Gastrocnemius medialis (tissue), 4 donors: ENCODE measurements at regions not wholly inside any gene's neighbourhood (a gene's known extent, or its start where the extent isn't known, plus 50 kb on each side); places are given as distances from the start of the nearest gene placed in this dataset.

Source experiments
- ATAC-seq, 2 donors: fragments of 150-250 bp; one replicate each; pipeline ENCODE4 v1.9.1; 2016
- DNase-seq, 2 donors: peaks; one replicate each; pipeline ENCODE4 v3.0.0-alpha.2; 2019
- H3K27ac ChIP-seq, 4 donors: fragments of 200-600 bp; sonication (generic); 1 replicate in 1 of 4; 2 replicates in 3 of 4; pipeline ENCODE4 v1.5.1; 2016 to 2018; ENCODE audit warnings: mild to moderate bottlenecking in 2 of 4, moderate library complexity in 1 of 4
- H3K27me3 ChIP-seq, 3 donors: fragments of 200-600 bp; sonication (generic) in 2 of 3; 1 replicate in 1 of 3; 2 replicates in 2 of 3; pipeline versions ENCODE4 v1.5.1 to v1.6.0; 2016 to 2019; ENCODE audit warnings: mild to moderate bottlenecking in 1 of 3, moderate library complexity in 1 of 3
- H3K36me3 ChIP-seq, 2 donors: fragments of 200-600 bp; sonication (generic) in 1 of 2; one replicate each; pipeline ENCODE4 v1.5.1; 2017 to 2018
- H3K4me1 ChIP-seq, 2 donors: fragments of 200-600 bp; sonication (generic) in 1 of 2; one replicate each; pipeline ENCODE4 v1.5.1; 2016 to 2017; ENCODE audit warnings: mild to moderate bottlenecking in 2 of 2
- H3K4me3 ChIP-seq, 4 donors: fragments of 200-600 bp; sonication (generic) in 3 of 4; 1 replicate in 1 of 4; 2 replicates in 3 of 4; pipeline ENCODE4 v1.5.1; 2016 to 2019; ENCODE audit warnings: mild to moderate bottlenecking in 2 of 4
- H3K9me3 ChIP-seq, 3 donors: fragments of 200-600 bp; sonication (generic) in 2 of 3; 1 replicate in 1 of 3; 2 replicates in 2 of 3; pipeline ENCODE4 v1.5.1; 2016 to 2019
- POLR2A ChIP-seq, 2 donors: fragments of 450-650 bp; IDR thresholded peaks; one replicate each; pipeline ENCODE4 v1.6.1; 2017; ENCODE audit warnings: antibody characterized with exemption in 2 of 2, mild to moderate bottlenecking in 2 of 2, moderate library complexity in 2 of 2
- in situ Hi-C, 4 donors: fragments of 200-750 bp; cut with MboI; loops; one replicate each; pipeline versions ENCODE4 v1.15.0 to v1.8.0; 2017; ENCODE audit warnings: low sequenced_read_pairs in 4 of 4
- intact Hi-C: fragments of 100-400 bp; cut with DNase I; formaldehyde crosslinking; loops from one replicate; pipeline ENCODE4 v1.15.1; 2023; ENCODE audit warnings: low total_unique reads
- TF ChIP-seq, protein P1 (sequence below), 5 experiments: fragments of 450-650 bp in 3 of 5; fragments of 200-600 bp in 2 of 5; sonication (generic) in 2 of 5; IDR thresholded peaks in 4 of 5; conservative IDR thresholded peaks in 1 of 5; 1 replicate in 4 of 5; 2 replicates in 1 of 5; pipeline ENCODE4 v1.5.1; 2016 to 2019; ENCODE audit warnings: antibody characterized with exemption in 5 of 5, mild to moderate bottlenecking in 3 of 5, moderate library complexity in 3 of 5

DNA sequence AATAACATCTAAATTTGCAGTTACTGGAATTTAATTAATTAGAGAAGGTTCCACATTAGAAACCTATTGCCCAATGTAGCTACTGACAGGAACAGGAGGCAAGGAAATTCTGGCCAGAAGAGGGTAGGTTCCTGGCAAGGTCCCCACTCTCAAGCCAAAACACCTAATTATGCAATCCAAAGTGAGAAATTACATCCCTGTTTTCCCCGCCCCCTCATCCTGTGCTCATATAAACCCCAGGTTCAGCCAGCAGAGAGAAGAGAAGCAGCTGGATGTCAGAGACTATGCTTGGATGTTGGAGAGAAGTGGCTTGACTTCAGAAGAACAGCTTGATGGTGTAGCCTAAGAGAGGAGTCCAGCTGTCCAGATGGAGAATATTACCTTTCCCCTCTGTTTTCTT, 951.3 kb upstream of the PRR20A start:
- Histone ChIP-seq H3K36me3 (no peaks in the 10 kb centered on the region), H3K9me3 (no peaks in the 10 kb centered on the region), H3K4me1 (no peaks in the 10 kb centered on the region), H3K27ac (no peak overlapping the region), H3K4me3 (no peak overlapping the region), H3K27me3 (no peaks in the 10 kb centered on the region)
- in situ Hi-C loops: no loop called here
- TF ChIP-seq, protein P1, sequence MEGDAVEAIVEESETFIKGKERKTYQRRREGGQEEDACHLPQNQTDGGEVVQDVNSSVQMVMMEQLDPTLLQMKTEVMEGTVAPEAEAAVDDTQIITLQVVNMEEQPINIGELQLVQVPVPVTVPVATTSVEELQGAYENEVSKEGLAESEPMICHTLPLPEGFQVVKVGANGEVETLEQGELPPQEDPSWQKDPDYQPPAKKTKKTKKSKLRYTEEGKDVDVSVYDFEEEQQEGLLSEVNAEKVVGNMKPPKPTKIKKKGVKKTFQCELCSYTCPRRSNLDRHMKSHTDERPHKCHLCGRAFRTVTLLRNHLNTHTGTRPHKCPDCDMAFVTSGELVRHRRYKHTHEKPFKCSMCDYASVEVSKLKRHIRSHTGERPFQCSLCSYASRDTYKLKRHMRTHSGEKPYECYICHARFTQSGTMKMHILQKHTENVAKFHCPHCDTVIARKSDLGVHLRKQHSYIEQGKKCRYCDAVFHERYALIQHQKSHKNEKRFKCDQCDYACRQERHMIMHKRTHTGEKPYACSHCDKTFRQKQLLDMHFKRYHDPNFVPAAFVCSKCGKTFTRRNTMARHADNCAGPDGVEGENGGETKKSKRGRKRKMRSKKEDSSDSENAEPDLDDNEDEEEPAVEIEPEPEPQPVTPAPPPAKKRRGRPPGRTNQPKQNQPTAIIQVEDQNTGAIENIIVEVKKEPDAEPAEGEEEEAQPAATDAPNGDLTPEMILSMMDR (IDR thresholded peaks at IDR 0.05 in 4 of 5, conservative IDR thresholded peaks at IDR 0.05 in 1 of 5): no peak
- TF ChIP-seq POLR2A (IDR thresholded peaks at IDR 0.05): no peak
- DNase-seq (no peak), ATAC-seq (no peak)
- intact Hi-C loops: no loop called here

DNA sequence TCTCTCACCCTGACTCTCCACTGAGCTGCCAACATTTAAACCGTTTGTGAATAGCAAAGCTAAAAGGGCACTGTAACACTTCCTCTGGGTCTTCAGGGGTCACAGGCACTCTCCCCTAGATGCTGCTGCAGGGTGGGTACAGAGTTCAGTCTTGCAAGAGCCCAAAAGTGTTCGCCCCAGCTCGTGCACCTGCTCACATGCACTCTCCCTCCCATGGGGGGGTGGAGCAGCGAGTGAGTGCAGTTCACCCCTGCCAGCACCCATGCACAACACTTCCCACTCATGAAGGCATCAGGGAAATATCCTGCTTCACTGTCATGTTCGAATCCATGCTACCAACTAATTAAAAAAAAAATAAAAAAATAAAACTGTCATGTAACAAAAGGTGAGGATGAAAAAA, 950.7 kb upstream of the PRR20A start:
- Histone ChIP-seq H3K27me3 (no peaks in the 10 kb centered on the region), H3K27ac (no peak overlapping the region), H3K4me1 (no peaks in the 10 kb centered on the region), H3K9me3 (no peaks in the 10 kb centered on the region), H3K4me3 (no peak overlapping the region), H3K36me3 (no peaks in the 10 kb centered on the region)
- intact Hi-C loops (no loop called here), in situ Hi-C loops (no loop called here)
- TF ChIP-seq, protein P1 (IDR thresholded peaks at IDR 0.05 in 4 of 5, conservative IDR thresholded peaks at IDR 0.05 in 1 of 5): no peak
- no peak for TF ChIP-seq POLR2A (IDR thresholded peaks at IDR 0.05)
- DNase-seq: no peak
- ATAC-seq: no peak

DNA sequence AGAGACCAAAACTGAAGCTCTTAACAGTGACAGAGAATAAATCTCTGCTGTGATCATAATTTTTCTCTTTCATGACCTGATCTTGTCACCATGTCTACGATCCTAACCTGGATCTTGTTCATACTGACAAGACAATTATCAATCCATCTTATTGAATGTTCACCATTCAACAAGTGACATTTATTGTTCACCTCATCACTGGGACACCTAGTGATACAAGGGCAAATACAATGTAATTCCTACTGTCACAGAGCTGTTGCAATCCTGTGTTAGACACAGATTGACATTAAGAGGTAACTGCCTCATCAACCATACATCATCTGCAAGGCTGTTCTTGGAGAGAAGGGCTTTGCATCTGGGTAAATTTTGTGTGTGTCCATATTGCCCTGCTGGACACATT, 942.4 kb upstream of the PRR20A start:
- DNase-seq (no peak), ATAC-seq (no peak)
- Histone ChIP-seq H3K27me3 (no peaks in the 10 kb centered on the region), H3K27ac (no peak overlapping the region), H3K36me3 (no peaks in the 10 kb centered on the region), H3K4me3 (no peak overlapping the region), H3K4me1 (no peaks in the 10 kb centered on the region), H3K9me3 (no peaks in the 10 kb centered on the region)
- TF ChIP-seq POLR2A (IDR thresholded peaks at IDR 0.05): no peak
- intact Hi-C loops (no loop called here), in situ Hi-C loops (no loop called here)

DNA sequence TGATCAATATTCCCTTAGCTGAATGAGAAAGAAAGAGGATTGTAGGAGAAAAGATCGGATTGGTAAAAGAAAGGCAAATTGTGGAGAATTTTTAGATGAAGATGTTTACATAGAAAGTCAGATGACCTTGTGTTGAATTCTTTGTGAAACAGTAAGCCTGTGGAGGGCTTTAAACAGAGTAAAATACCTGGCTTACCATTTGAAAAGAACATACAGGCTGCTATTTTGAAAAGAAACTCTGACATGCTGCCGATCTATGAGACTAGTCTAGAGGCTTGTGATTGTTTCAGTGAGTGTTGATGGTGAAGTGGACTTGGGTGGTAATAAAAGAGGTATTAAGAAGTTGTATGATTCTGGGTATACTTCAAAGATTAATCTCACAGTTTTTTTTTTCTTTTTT, 938.9 kb upstream of the PRR20A start:
- no peaks in the 10 kb centered on the region for H3K9me3 ChIP-seq
- no peak overlapping the region for H3K4me3 ChIP-seq
- ATAC-seq (no peak), DNase-seq (no peak)
- intact Hi-C loops: no loop called here
- H3K4me1 ChIP-seq: no peaks in the 10 kb centered on the region
- no peak overlapping the region for H3K27ac ChIP-seq
- H3K27me3 ChIP-seq: no peaks in the 10 kb centered on the region
- no peaks in the 10 kb centered on the region for H3K36me3 ChIP-seq
- in situ Hi-C loops: no loop called here
- TF ChIP-seq, protein P1 (IDR thresholded peaks at IDR 0.05 in 4 of 5, conservative IDR thresholded peaks at IDR 0.05 in 1 of 5): no peak
- TF ChIP-seq POLR2A (IDR thresholded peaks at IDR 0.05): no peak

DNA sequence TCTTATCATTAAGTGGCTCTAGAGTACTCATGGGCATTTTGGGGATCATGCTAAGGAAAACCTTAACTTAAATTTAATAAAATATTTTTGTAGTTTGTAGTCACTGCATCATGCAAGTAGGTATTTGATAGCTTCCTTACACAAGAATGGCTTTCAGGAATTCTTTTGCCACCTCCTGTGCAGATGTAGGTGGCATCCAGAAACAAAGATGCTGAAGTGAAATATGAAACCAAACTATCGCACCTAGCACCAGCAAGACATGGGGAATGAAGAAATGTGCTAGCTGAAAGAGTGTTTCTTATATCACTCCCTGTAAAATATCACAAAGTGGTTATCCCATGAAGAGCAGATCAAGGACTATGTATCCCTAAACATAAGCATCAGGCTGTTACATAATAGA, 924.5 kb upstream of the PRR20A start:
- intact Hi-C loops: no loop called here
- Histone ChIP-seq H3K36me3 (no peaks in the 10 kb centered on the region), H3K4me3 (no peak overlapping the region), H3K27ac (no peak overlapping the region), H3K27me3 (no peaks in the 10 kb centered on the region), H3K4me1 (no peaks in the 10 kb centered on the region), H3K9me3 (no peaks in the 10 kb centered on the region)
- TF ChIP-seq POLR2A (IDR thresholded peaks at IDR 0.05): no peak
- TF ChIP-seq, protein P1 (IDR thresholded peaks at IDR 0.05 in 4 of 5, conservative IDR thresholded peaks at IDR 0.05 in 1 of 5): no peak
- in situ Hi-C loops: no loop called here
- DNase-seq (no peak), ATAC-seq (no peak)
